AG09319 (cell line): ENCODE measurements at regions not wholly inside any gene's neighbourhood (a gene's known extent, or its start where the extent isn't known, plus 50 kb on each side); places are given as distances from the start of the nearest gene placed in this dataset.
"Not testable (repeated sequence)": the region's sequence is repeated elsewhere in the genome, so short reads cannot be mapped to it uniquely, and the experiment has no call there.

Experiments used
- DNase-seq: peaks from one replicate; pipeline ENCODE4 v3.0.0-alpha.2; 2010; ENCODE audit warnings: low read depth; ENCODE audit errors: extremely low read depth
- TF ChIP-seq, protein P1 (sequence below): IDR thresholded peaks from 2 replicates; pipeline ENCODE4 v1.5.1; 2011; ENCODE audit warnings: low read depth, mild to moderate bottlenecking, inconsistent platforms, low read length, moderate library complexity

GRCh38 chr15:87645723-87646122, 610.8 kb downstream of the NTRK3 start:
- TF ChIP-seq, protein P1, sequence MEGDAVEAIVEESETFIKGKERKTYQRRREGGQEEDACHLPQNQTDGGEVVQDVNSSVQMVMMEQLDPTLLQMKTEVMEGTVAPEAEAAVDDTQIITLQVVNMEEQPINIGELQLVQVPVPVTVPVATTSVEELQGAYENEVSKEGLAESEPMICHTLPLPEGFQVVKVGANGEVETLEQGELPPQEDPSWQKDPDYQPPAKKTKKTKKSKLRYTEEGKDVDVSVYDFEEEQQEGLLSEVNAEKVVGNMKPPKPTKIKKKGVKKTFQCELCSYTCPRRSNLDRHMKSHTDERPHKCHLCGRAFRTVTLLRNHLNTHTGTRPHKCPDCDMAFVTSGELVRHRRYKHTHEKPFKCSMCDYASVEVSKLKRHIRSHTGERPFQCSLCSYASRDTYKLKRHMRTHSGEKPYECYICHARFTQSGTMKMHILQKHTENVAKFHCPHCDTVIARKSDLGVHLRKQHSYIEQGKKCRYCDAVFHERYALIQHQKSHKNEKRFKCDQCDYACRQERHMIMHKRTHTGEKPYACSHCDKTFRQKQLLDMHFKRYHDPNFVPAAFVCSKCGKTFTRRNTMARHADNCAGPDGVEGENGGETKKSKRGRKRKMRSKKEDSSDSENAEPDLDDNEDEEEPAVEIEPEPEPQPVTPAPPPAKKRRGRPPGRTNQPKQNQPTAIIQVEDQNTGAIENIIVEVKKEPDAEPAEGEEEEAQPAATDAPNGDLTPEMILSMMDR: no peak
- DNase-seq: no peak

DNA sequence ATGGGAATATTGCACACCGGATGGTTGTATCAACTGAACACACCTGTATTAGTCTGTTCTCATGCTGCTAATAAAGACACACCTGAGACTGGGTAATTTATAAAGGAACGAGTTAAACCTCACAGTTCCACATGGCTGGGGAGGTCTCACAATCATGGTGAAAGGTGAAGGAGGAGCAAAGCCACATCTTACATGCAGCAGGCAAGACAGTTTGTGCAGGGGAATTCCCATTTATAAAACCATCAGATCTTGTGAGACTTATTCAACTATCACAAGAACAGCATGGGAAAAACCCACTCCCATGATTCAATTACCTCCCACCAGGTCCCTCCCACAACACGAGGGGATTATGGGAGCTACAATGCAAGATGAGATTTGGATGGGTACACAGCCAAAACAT, 613.5 kb downstream of the NTRK3 start:
- not testable (repeated sequence) for DNase-seq

- DNase-seq: no peak
- TF ChIP-seq, protein P1: no peak
Measured at GRCh38 chr15:87639305-87640011, 617.1 kb downstream of the NTRK3 start.

GRCh38 chr15:87638554-87639083, 617.9 kb downstream of the NTRK3 start:
- TF ChIP-seq, protein P1: no peak

GRCh38 chr15:87634361-87634760, 622.2 kb downstream of the NTRK3 start:
- TF ChIP-seq, protein P1: no peak
- DNase-seq: no peak

More at GRCh38 chr15:87638554-87639083, 617.9 kb downstream of the NTRK3 start:
- DNase-seq: no peak

DNA sequence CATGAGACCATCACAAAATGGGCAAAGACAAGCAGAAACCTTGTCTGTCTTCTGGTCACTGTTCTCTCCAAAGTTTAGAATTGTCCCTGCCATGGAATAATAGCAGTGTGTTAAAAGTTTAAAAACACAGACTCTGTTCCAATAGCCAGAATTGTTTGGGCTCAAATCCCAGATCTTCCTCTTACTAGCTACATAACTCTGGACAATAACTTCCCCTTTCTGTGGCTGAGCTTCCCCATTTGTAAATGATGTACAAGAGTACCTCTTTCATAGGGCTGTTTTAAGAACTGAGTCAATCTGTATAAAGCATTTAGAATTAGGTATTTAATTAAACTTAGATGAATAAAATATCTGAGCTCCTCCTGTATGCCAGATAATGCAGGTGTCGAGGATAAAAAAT, 623.0 kb downstream of the NTRK3 start:
- DNase-seq: no peak
- TF ChIP-seq, protein P1: no peak

DNA sequence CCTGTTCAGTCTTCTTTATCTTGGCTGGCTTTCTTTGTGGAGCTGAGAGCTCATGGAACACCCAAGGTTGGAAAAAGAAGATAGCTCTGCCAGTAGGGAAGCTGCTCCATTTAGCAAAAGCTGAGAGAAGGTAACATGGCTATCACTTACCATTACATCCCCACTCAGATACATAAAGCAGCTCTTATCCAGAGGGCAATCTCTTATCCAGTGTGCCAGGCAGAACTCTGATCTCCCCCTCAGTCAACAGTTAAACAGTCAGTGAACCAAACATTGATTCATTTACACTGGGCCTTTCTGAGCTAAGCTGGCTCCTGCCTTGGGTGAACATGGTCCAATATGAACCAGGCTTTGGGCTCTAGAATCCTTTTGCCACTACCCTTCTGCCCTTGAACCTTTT, 624.2 kb downstream of the NTRK3 start:
- TF ChIP-seq, protein P1: no peak
- DNase-seq: no peak

DNA sequence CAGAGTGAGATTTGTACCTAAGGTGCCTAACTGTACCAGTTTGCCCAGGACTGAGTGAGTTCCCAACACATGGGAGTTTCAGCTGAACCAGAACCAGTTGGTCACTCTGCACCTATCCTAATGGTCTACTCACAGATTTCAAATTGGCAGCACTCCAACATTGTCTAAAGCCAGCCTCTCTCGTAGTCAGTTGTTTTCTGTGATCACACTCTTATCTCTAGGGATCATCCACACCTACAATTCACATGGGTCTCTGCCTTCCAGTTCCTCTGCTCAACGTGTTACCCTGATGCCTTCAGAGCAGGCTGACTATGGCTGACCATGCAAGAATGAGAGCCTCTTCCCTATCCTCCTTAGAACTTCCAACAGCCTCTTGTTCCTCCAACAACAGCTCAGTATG, 624.8 kb downstream of the NTRK3 start:
- DNase-seq: no peak
- TF ChIP-seq, protein P1: no peak
